HCT116 (cell line): ENCODE measurements at regions not wholly inside any gene's neighbourhood (a gene's known extent, or its start where the extent isn't known, plus 50 kb on each side); places are given as distances from the start of the nearest gene placed in this dataset.

Source experiments
- ATAC-seq: fragments of 200-7000 bp; cut with Tn5 transposase; 2 replicates; pipeline ENCODE4 v1.9.1; 2020; ENCODE audit warnings: mild to moderate bottlenecking, moderate library complexity
- BruUV-seq: library from RNA; stranded (reverse); fragments of 400-500 nt; replicated peaks from 2 replicates; lab custom pipeline; 2021; lab: Mats Ljungman, UMichigan
- CTCF ChIA-PET: fragments of 300-600 bp; sonication (Branson Sonifier 250); formaldehyde crosslinking; loops from one replicate; lab custom pipeline; 2021; ENCODE audit warnings: antibody characterized with exemption; lab: Charles Lee
- POLR2A ChIA-PET: fragments of 300-600, 350-600 bp; sonication (Branson Sonifier 250); formaldehyde crosslinking; loops from one replicate; lab custom pipeline; 2021; ENCODE audit warnings: antibody characterized with exemption; lab: Charles Lee
- RAD21 ChIA-PET, 2 experiments: fragments of 300-600 bp; sonication (Branson Sonifier 250); formaldehyde crosslinking; loops; one replicate each; lab custom pipeline; 2023; ENCODE audit warnings: low total read pairs in 2 of 2; ENCODE audit not compliant: uncharacterized antibody in 2 of 2, unreplicated experiment in 2 of 2, low non-redundant PET in 1 of 2; lab: Charles Lee
- DNase-seq: peaks from one replicate; pipeline ENCODE4 v3.0.0-alpha.2; 2010; ENCODE audit warnings: low read depth, low spot score
- H2AFZ ChIP-seq: fragments of 200-600 bp; shearing (Covaris generic), sonication (generic); 2 replicates; pipeline ENCODE4 v1.6.1; 2017; ENCODE audit warnings: low read depth, mixed run types, mixed read lengths, antibody characterized with exemption, low read length; ENCODE audit not compliant: poor library complexity, severe bottlenecking
- H3K27ac ChIP-seq: 2 replicates; pipeline ENCODE4 v1.5.1; 2012; ENCODE audit warnings: low read depth, low read length
- H3K27me3 ChIP-seq: fragments of 200-600 bp; sonication (generic); 2 replicates; pipeline ENCODE4 v1.6.1; 2016; ENCODE audit warnings: mixed run types, low read length, mixed read lengths; ENCODE audit not compliant: insufficient read depth
- H3K36me3 ChIP-seq, 2 experiments: fragments of 200-500 bp in 1 of 2; fragments of 200-600 bp in 1 of 2; sonication (Bioruptor generic) in 1 of 2; sonication (generic) in 1 of 2; 2 replicates each; pipeline versions ENCODE4 v1.5.1 to v1.6.1; 2014 to 2016; ENCODE audit warnings: low read length in 2 of 2, inconsistent platforms in 1 of 2, mixed read lengths in 1 of 2, mixed run types in 1 of 2; ENCODE audit not compliant: insufficient read depth in 2 of 2, control insufficient read depth in 1 of 2
- H3K4me1 ChIP-seq, 2 experiments: fragments of 200-600 bp in 1 of 2; sonication (generic) in 1 of 2; 2 replicates each; pipeline versions ENCODE4 v1.5.1 to v1.6.1; 2012 to 2017; ENCODE audit warnings: low read length in 2 of 2, inconsistent platforms in 1 of 2, mild to moderate bottlenecking in 1 of 2, mixed read lengths in 1 of 2, mixed run types in 1 of 2, moderate library complexity in 1 of 2; ENCODE audit not compliant: insufficient read depth in 2 of 2, control insufficient read depth in 1 of 2
- H3K4me2 ChIP-seq: fragments of 200-600 bp; sonication (generic); 2 replicates; pipeline ENCODE4 v1.6.1; 2017; ENCODE audit warnings: mixed run types, low read length, mixed read lengths
- H3K4me3 ChIP-seq, 2 experiments: fragments of 200-600 bp in 1 of 2; sonication (generic) in 1 of 2; replicated peaks in 1 of 2; 2 replicates each; pipeline ENCODE4 v1.5.1; 2011 to 2016; ENCODE audit warnings: low read length in 2 of 2, control low read depth in 1 of 2, low read depth in 1 of 2, mild to moderate bottlenecking in 1 of 2, mixed read lengths in 1 of 2, mixed run types in 1 of 2
- H3K79me2 ChIP-seq: fragments of 200-600 bp; sonication (generic); 2 replicates; pipeline ENCODE4 v1.6.1; 2017; ENCODE audit warnings: mild to moderate bottlenecking, mixed run types, low read length, moderate library complexity, mixed read lengths; ENCODE audit not compliant: insufficient read depth
- H3K9ac ChIP-seq: fragments of 200-600 bp; sonication (generic); 2 replicates; pipeline ENCODE4 v1.6.1; 2016; ENCODE audit warnings: low read length, mixed read lengths
- H3K9me2 ChIP-seq: fragments of 200-600 bp; sonication (generic), shearing (Covaris generic); 2 replicates; pipeline ENCODE4 v1.6.1; 2017; ENCODE audit warnings: mixed run types, mild to moderate bottlenecking, moderate library complexity; ENCODE audit not compliant: insufficient read depth
- H3K9me3 ChIP-seq, 2 experiments: fragments of 200-500 bp in 1 of 2; fragments of 200-600 bp in 1 of 2; sonication (Bioruptor generic) in 1 of 2; sonication (generic) in 1 of 2; 2 replicates each; pipeline ENCODE4 v1.6.1; 2014 to 2017; ENCODE audit warnings: low read length in 2 of 2, mixed read lengths in 2 of 2, inconsistent platforms in 1 of 2, low read depth in 1 of 2, mild to moderate bottlenecking in 1 of 2, mixed run types in 1 of 2, moderate library complexity in 1 of 2; ENCODE audit not compliant: control insufficient read depth in 1 of 2, insufficient read depth in 1 of 2
- H4K20me1 ChIP-seq: fragments of 200-600 bp; sonication (generic), shearing (Covaris generic); 2 replicates; pipeline ENCODE4 v1.6.1; 2017; ENCODE audit warnings: mixed run types, mild to moderate bottlenecking, moderate library complexity; ENCODE audit not compliant: insufficient read depth
- CBX3 ChIP-seq: IDR thresholded peaks from 2 replicates; pipeline ENCODE4 v1.6.1; 2012; ENCODE audit warnings: low read depth
- CEBPB ChIP-seq: IDR thresholded peaks from 2 replicates; pipeline ENCODE4 v1.6.1; 2012; ENCODE audit warnings: low read depth
- ELF1 ChIP-seq: IDR thresholded peaks from 2 replicates; pipeline ENCODE4 v1.6.1; 2012; ENCODE audit warnings: low read depth, borderline replicate concordance
- FOSL1 ChIP-seq: IDR thresholded peaks from 2 replicates; pipeline ENCODE4 v1.6.1; 2012; ENCODE audit warnings: low read depth
- JUND ChIP-seq: IDR thresholded peaks from 2 replicates; pipeline ENCODE4 v1.6.1; 2012
- POLR2A ChIP-seq: IDR thresholded peaks from 2 replicates; pipeline ENCODE4 v1.7.0; 2011; ENCODE audit warnings: borderline replicate concordance; ENCODE audit not compliant: insufficient read depth, insufficient read length; ENCODE audit errors: extremely low read depth
- POLR2AphosphoS5 ChIP-seq: IDR thresholded peaks from 2 replicates; pipeline ENCODE4 v1.6.1; 2011; ENCODE audit warnings: mild to moderate bottlenecking, low read depth, low read length, moderate library complexity
- RAD21 ChIP-seq: IDR thresholded peaks from 2 replicates; pipeline ENCODE4 v1.6.1; 2012; ENCODE audit warnings: low read depth, mild to moderate bottlenecking
- SIN3A ChIP-seq: IDR thresholded peaks from 2 replicates; pipeline ENCODE4 v1.6.1; 2012; ENCODE audit warnings: low read depth
- SP1 ChIP-seq: IDR thresholded peaks from 2 replicates; pipeline ENCODE4 v1.6.1; 2012; ENCODE audit warnings: low read depth
- SRF ChIP-seq: IDR thresholded peaks from 2 replicates; pipeline ENCODE4 v1.6.1; 2012; ENCODE audit warnings: low read depth
- TCF7L2 ChIP-seq: IDR thresholded peaks from 2 replicates; pipeline ENCODE4 v1.7.0; 2011; ENCODE audit warnings: borderline replicate concordance, inconsistent platforms; ENCODE audit not compliant: insufficient read depth, insufficient read length; ENCODE audit errors: extremely low read depth
- YY1 ChIP-seq: IDR thresholded peaks from 2 replicates; pipeline ENCODE4 v1.6.1; 2011; ENCODE audit warnings: low read length, low read depth, moderate library complexity, mild to moderate bottlenecking; ENCODE audit not compliant: insufficient replicate concordance; ENCODE audit errors: extremely low read depth
- ZNF274 ChIP-seq: fragments of 200-500 bp; sonication (Bioruptor generic); IDR thresholded peaks from 2 replicates; pipeline ENCODE4 v1.6.1; 2014; ENCODE audit warnings: mild to moderate bottlenecking, low read depth, low read length, inconsistent platforms
- intact Hi-C: fragments of 100-400 bp; cut with micrococcal nuclease; formaldehyde crosslinking; loops from 2 replicates; pipeline ENCODE4 v1.10.0; 2022
- TF ChIP-seq, protein P1 (sequence below), 3 experiments: fragments of 200-600 bp in 1 of 3; sonication (generic) in 1 of 3; IDR thresholded peaks in 2 of 3; conservative IDR thresholded peaks in 1 of 3; 2 replicates each; pipeline ENCODE4 v1.5.1; 2012 to 2017; ENCODE audit warnings: low read depth in 2 of 3, low read length in 2 of 3, antibody characterized with exemption in 1 of 3, borderline replicate concordance in 1 of 3, control low read depth in 1 of 3, mild to moderate bottlenecking in 1 of 3, mixed read lengths in 1 of 3, mixed run types in 1 of 3, moderate library complexity in 1 of 3; ENCODE audit not compliant: insufficient read depth in 1 of 3
- TF ChIP-seq, protein P2 (sequence below): IDR thresholded peaks from 2 replicates; pipeline ENCODE4 v1.6.1; 2012; ENCODE audit warnings: low read depth

DNA sequence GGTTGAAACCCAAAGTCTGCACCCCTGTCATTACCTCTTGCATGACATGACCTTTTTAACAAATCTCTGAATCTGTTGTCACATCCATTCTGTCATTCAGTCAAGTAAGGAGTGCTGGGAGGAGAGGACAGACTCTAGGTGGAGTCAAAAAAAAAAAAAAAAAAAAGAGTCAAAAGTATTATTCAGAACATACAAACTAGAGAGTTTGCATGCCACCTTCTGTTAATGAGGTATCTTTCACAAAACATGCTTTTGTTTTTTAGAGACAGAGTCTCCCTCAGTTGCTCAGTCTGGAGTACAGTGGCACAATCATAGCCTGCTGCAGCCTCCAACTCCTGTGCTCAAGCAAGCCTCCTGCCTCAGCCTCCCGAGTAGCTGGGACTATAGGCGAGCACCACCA, 81.6 kb upstream of the ARMC3 start (continued):
- TF ChIP-seq FOSL1 (no peak), ZNF274 (no peak)

DNA sequence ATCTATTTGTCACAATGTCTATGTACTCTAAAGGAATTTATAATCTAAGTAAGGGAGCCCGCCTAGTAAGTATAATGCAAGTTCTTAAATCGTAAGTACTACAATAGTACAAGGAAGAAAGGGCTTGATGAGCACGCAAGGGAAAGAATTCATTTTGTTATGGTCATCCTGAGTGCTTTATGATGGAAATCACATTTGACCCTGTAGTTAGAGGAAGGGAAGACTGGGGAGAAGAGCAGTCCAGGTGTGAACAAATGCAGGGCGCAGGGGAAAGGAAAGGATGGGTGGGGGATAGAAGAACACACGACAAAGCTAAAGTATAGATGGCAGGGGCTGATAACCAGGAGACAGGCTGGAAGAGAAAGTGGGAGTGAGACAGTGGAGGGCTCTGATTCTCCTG, 88.2 kb upstream of the ARMC3 start:
- intact Hi-C loops = no loop called here
- TF ChIP-seq, protein P1, sequence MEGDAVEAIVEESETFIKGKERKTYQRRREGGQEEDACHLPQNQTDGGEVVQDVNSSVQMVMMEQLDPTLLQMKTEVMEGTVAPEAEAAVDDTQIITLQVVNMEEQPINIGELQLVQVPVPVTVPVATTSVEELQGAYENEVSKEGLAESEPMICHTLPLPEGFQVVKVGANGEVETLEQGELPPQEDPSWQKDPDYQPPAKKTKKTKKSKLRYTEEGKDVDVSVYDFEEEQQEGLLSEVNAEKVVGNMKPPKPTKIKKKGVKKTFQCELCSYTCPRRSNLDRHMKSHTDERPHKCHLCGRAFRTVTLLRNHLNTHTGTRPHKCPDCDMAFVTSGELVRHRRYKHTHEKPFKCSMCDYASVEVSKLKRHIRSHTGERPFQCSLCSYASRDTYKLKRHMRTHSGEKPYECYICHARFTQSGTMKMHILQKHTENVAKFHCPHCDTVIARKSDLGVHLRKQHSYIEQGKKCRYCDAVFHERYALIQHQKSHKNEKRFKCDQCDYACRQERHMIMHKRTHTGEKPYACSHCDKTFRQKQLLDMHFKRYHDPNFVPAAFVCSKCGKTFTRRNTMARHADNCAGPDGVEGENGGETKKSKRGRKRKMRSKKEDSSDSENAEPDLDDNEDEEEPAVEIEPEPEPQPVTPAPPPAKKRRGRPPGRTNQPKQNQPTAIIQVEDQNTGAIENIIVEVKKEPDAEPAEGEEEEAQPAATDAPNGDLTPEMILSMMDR (IDR thresholded peaks at IDR 0.05 in 2 of 3, conservative IDR thresholded peaks at IDR 0.05 in 1 of 3; ENCODE audit: borderline replicate concordance in 1 of 3, insufficient read depth in 1 of 3, low read depth in 2 of 3, low read length in 2 of 3) = no peak
- TF ChIP-seq, protein P2, sequence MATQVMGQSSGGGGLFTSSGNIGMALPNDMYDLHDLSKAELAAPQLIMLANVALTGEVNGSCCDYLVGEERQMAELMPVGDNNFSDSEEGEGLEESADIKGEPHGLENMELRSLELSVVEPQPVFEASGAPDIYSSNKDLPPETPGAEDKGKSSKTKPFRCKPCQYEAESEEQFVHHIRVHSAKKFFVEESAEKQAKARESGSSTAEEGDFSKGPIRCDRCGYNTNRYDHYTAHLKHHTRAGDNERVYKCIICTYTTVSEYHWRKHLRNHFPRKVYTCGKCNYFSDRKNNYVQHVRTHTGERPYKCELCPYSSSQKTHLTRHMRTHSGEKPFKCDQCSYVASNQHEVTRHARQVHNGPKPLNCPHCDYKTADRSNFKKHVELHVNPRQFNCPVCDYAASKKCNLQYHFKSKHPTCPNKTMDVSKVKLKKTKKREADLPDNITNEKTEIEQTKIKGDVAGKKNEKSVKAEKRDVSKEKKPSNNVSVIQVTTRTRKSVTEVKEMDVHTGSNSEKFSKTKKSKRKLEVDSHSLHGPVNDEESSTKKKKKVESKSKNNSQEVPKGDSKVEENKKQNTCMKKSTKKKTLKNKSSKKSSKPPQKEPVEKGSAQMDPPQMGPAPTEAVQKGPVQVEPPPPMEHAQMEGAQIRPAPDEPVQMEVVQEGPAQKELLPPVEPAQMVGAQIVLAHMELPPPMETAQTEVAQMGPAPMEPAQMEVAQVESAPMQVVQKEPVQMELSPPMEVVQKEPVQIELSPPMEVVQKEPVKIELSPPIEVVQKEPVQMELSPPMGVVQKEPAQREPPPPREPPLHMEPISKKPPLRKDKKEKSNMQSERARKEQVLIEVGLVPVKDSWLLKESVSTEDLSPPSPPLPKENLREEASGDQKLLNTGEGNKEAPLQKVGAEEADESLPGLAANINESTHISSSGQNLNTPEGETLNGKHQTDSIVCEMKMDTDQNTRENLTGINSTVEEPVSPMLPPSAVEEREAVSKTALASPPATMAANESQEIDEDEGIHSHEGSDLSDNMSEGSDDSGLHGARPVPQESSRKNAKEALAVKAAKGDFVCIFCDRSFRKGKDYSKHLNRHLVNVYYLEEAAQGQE = no peak
- no peak for TF ChIP-seq SP1
- TF ChIP-seq JUND = no peak
- TF ChIP-seq TCF7L2 = no peak
- TF ChIP-seq POLR2AphosphoS5 = no peak
- no peak for TF ChIP-seq ZNF274
- no peak for TF ChIP-seq CEBPB
- no peak for TF ChIP-seq FOSL1
- no peak for TF ChIP-seq SIN3A
- no peak for TF ChIP-seq SRF
- no peak for TF ChIP-seq POLR2A
- TF ChIP-seq YY1 = no peak
- TF ChIP-seq CBX3 = no peak
- TF ChIP-seq RAD21 = no peak
- TF ChIP-seq ELF1 = no peak
- TF ChIP-seq, all 23 proteins: peak for 0
- Histone ChIP-seq H3K4me3 (no peak overlapping the region), H3K9ac (no peak overlapping the region), H3K36me3 (no peaks in the 10 kb centered on the region), H3K27me3 (no peaks in the 10 kb centered on the region), H3K9me3 (no peaks in the 10 kb centered on the region), H4K20me1 (no peaks in the 10 kb centered on the region), H3K27ac (no peak overlapping the region), H3K4me2 (no peak overlapping the region), H3K79me2 (no peaks in the 10 kb centered on the region), H3K9me2 (no peaks in the 10 kb centered on the region), H3K4me1 (no peaks in the 10 kb centered on the region), H2AFZ (no peak overlapping the region)
- DNase-seq (no peak), ATAC-seq (no peak)
- no TSS peak for BruUV-seq
- ChIA-PET RAD21 (no interaction called here), POLR2A (interaction anchor here (1.1 kb wide), 1 partner anchor 163 kb away, joined by 3 read pairs; no protein-coding TSS in a partner anchor), CTCF (no interaction called here)
